K562 (cell line): ENCODE measurements at regions not wholly inside any gene's neighbourhood (a gene's known extent, or its start where the extent isn't known, plus 50 kb on each side); places are given as distances from the start of the nearest gene placed in this dataset.

Experiments used
- ATAC-seq: fragments of 200-7000 bp; cut with Tn5 transposase; 3 replicates; pipeline ENCODE4 v1.9.1; 2020; ENCODE audit warnings: moderate library complexity
- BruUV-seq: library from RNA; stranded (reverse); fragments of 400-500 nt; replicated peaks from 2 replicates; lab custom pipeline; 2021; lab: Mats Ljungman, UMichigan
- CTCF ChIA-PET: fragments of 300-600 bp; formaldehyde crosslinking; extraction: SDS; loops from one replicate; lab custom pipeline; 2021; ENCODE audit warnings: low intra/inter-chr PET ratio; lab: Yijun Ruan, JAX
- POLR2A ChIA-PET: fragments of 300-600, 350-650 bp; sonication (Branson Sonifier 250); formaldehyde crosslinking; extraction: SDS; loops from one replicate; lab custom pipeline; 2021; ENCODE audit warnings: antibody characterized with exemption, inconsistent platforms; lab: Yijun Ruan, JAX
- DNase-seq, 4 experiments: peaks; one replicate each; pipeline versions ENCODE4 v3.0.0 to v3.0.0-alpha.2; 2011 to 2018; ENCODE audit warnings: low spot score in 3 of 4, mixed read lengths in 3 of 4; ENCODE audit errors: extremely low read depth in 1 of 4
- FAIRE-seq: peaks from 2 replicates; lab custom pipeline; 2011; peaks lifted over from hg19 to GRCh38; lab: Jason Lieb, UNC
- H2AFZ ChIP-seq: 2 replicates; pipeline ENCODE4 v1.6.0; 2011; ENCODE audit warnings: low read depth, low read length, control low read depth, inconsistent platforms
- H3K27ac ChIP-seq: fragments of 200-600 bp; 3 replicates; pipeline ENCODE4 v1.8.0; 2011; ENCODE audit warnings: low read depth, mild to moderate bottlenecking, control low read depth, inconsistent platforms, low read length, moderate library complexity, mixed read lengths; ENCODE audit errors: extremely low read depth
- H3K27me3 ChIP-seq, 2 experiments: fragments of 300-600 bp in 1 of 2; 2 replicates in 1 of 2; 3 replicates in 1 of 2; pipeline versions ENCODE4 v1.6.0 to v1.8.0; 2011; ENCODE audit warnings: inconsistent platforms in 2 of 2, low read length in 2 of 2, mild to moderate bottlenecking in 1 of 2, mixed read lengths in 1 of 2, moderate library complexity in 1 of 2; ENCODE audit not compliant: control insufficient read depth in 2 of 2, insufficient read depth in 2 of 2
- H3K36me3 ChIP-seq: fragments of 300-600 bp; 3 replicates; pipeline ENCODE4 v1.8.0; 2011; ENCODE audit warnings: mild to moderate bottlenecking, low read length, inconsistent platforms; ENCODE audit not compliant: control insufficient read depth, insufficient read depth
- H3K4me1 ChIP-seq, 2 experiments: fragments of 200-600 bp in 1 of 2; replicated peaks in 1 of 2; 2 replicates in 1 of 2; 3 replicates in 1 of 2; pipeline versions ENCODE4 v1.5.1 to v1.8.0; 2011; ENCODE audit warnings: inconsistent platforms in 2 of 2, low read length in 2 of 2, mild to moderate bottlenecking in 1 of 2, mixed read lengths in 1 of 2, moderate library complexity in 1 of 2; ENCODE audit not compliant: control insufficient read depth in 2 of 2, insufficient read depth in 2 of 2
- H3K4me2 ChIP-seq: 2 replicates; pipeline ENCODE4 v1.6.1; 2011; ENCODE audit warnings: low read length, control low read depth, inconsistent platforms, mixed read lengths; ENCODE audit not compliant: insufficient read depth
- H3K4me3 ChIP-seq: fragments of 200-600 bp; sonication (generic), shearing (Covaris generic); 2 replicates; pipeline ENCODE4 v1.5.1; 2016; ENCODE audit warnings: control low read depth, inconsistent platforms
- H3K79me2 ChIP-seq: fragments of 200-600 bp; 3 replicates; pipeline ENCODE4 v1.8.0; 2011; ENCODE audit warnings: low read length, inconsistent platforms; ENCODE audit not compliant: control insufficient read depth, insufficient read depth
- H3K9ac ChIP-seq, 2 experiments: 2 replicates each; pipeline versions ENCODE4 v1.6.0 to v1.6.1; 2011; ENCODE audit warnings: low read depth in 2 of 2, low read length in 2 of 2, control low read depth in 1 of 2, inconsistent platforms in 1 of 2, mild to moderate bottlenecking in 1 of 2, mixed read lengths in 1 of 2; ENCODE audit not compliant: insufficient read depth in 1 of 2
- H3K9me1 ChIP-seq: one replicate; pipeline ENCODE4 v1.6.0; 2011; ENCODE audit warnings: inconsistent platforms, mild to moderate bottlenecking, low read length, moderate library complexity; ENCODE audit not compliant: control insufficient read depth, insufficient read depth
- H3K9me3 ChIP-seq: replicated peaks from 2 replicates; pipeline ENCODE4 v1.5.1; 2011; ENCODE audit warnings: low read depth, low read length, inconsistent platforms; ENCODE audit not compliant: control insufficient read depth, insufficient read depth
- H4K20me1 ChIP-seq: replicated peaks from 2 replicates; pipeline ENCODE4 v1.6.1; 2011; ENCODE audit warnings: low read length, inconsistent platforms, mixed read lengths; ENCODE audit not compliant: control insufficient read depth, insufficient read depth
- CTBP1 ChIP-seq: fragments of 450-650 bp; IDR thresholded peaks from 2 replicates; pipeline ENCODE4 v1.6.1; 2016; ENCODE audit warnings: borderline replicate concordance
- ETS2 ChIP-seq: IDR thresholded peaks from 2 replicates; pipeline ENCODE4 v1.6.1; 2016; ENCODE audit warnings: borderline replicate concordance, missing genetic modification characterization, mild to moderate bottlenecking, moderate library complexity, missing compliant biosample characterization; ENCODE audit not compliant: poor library complexity, severe bottlenecking
- IRF1 ChIP-seq: sonication (generic); formaldehyde crosslinking; IDR thresholded peaks from 2 replicates; pipeline ENCODE4 v1.8.0; 2022; ENCODE audit warnings: missing genetic modification reagents, mild to moderate bottlenecking, borderline replicate concordance
- L3MBTL2 ChIP-seq: fragments of 450-650 bp; IDR thresholded peaks from 2 replicates; pipeline ENCODE4 v1.6.1; 2016; ENCODE audit warnings: mild to moderate bottlenecking, moderate library complexity
- MLX ChIP-seq, 2 experiments: fragments of 450-650 bp in 1 of 2; sonication (generic) in 1 of 2; formaldehyde crosslinking; conservative IDR thresholded peaks; 2 replicates each; pipeline versions ENCODE4 v1.4.0 to v1.8.1; 2020 to 2022; ENCODE audit warnings: mild to moderate bottlenecking in 1 of 2, missing genetic modification reagents in 1 of 2
- ZNF311 ChIP-seq: fragments of 250-450 bp; sonication (Bioruptor Pico); IDR thresholded peaks from 2 replicates; pipeline ENCODE4 v1.4.0; 2020; ENCODE audit warnings: mild to moderate bottlenecking, moderate library complexity
- ZNF436 ChIP-seq: fragments of 250-450, 450-650 bp; sonication (Bioruptor Pico); formaldehyde crosslinking; IDR thresholded peaks from 2 replicates; pipeline ENCODE4 v1.7.0; 2020; ENCODE audit warnings: mild to moderate bottlenecking
- ZNF778 ChIP-seq: fragments of 450-650 bp; formaldehyde crosslinking; IDR thresholded peaks from 2 replicates; pipeline ENCODE4 v1.4.0; 2020; ENCODE audit warnings: mild to moderate bottlenecking, moderate library complexity
- ZNF780A ChIP-seq: fragments of 250-450 bp; sonication (Bioruptor Pico); IDR thresholded peaks from 2 replicates; pipeline ENCODE4 v1.5.0; 2021; ENCODE audit warnings: mild to moderate bottlenecking
- WGBS: fragments of 100-300 bp; shearing (Covaris generic); methylation state at CpG from one replicate; pipeline ENCODE4 v1.1.6; 2016; ENCODE audit warnings: low coverage, mixed read lengths; ENCODE audit not compliant: insufficient coverage; ENCODE audit errors: missing lambda C conversion rate; 5-methylcytosine and 5-hydroxymethylcytosine counted together
- in situ Hi-C: fragments of 300-500 bp; cut with MboI; formaldehyde crosslinking; loops from 4 replicates; pipeline ENCODE4 v1.15.0; 2018; ENCODE audit warnings: inconsistent platforms, mixed read lengths
- intact Hi-C: fragments of 100-400 bp; cut with micrococcal nuclease; formaldehyde crosslinking; loops from 2 replicates; pipeline ENCODE4 v1.14.2; 2022

- no peaks in the 10 kb centered on the region; a peak in 3 of 5 replicates for H3K4me1 ChIP-seq
- H2AFZ ChIP-seq, result no peak overlapping the region
- no peak for TF ChIP-seq ZNF311
- TF ChIP-seq CTBP1, result no peak
- no peak for TF ChIP-seq L3MBTL2
- TF ChIP-seq ZNF780A, result no peak
- TF ChIP-seq IRF1 (CRISPR knock-in tag), result no peak
- no peak for TF ChIP-seq ETS2 (tag)
- TF ChIP-seq ZNF778 (CRISPR knock-in tag), result no peak
- no peak for TF ChIP-seq ZNF436 (CRISPR knock-in tag)
- TF ChIP-seq MLX (CRISPR knock-in tag; conservative IDR thresholded peaks at IDR 0.05), result no peak
- no peaks in the 10 kb centered on the region for H3K9me1 ChIP-seq
- H3K36me3 ChIP-seq, result no peaks in the 10 kb centered on the region
- POLR2A ChIA-PET, result interaction anchor here (0.6 kb wide), 1 partner anchor 51 kb away, joined by 3 read pairs; no protein-coding TSS in a partner anchor
- ATAC-seq (no peak), DNase-seq (no peak), FAIRE-seq (no peak)
- H3K4me2 ChIP-seq, result no peak overlapping the region
- no peaks in the 10 kb centered on the region for H3K79me2 ChIP-seq
- CTCF ChIA-PET, result no interaction called here
- intact Hi-C loops, result no loop called here
- no peaks in the 10 kb centered on the region for H4K20me1 ChIP-seq
- 81% methylated on average over 2 of the region's 2 CpGs for WGBS
- H3K9me3 ChIP-seq, result no peaks in the 10 kb centered on the region
- in situ Hi-C loops, result no loop called here
- BruUV-seq, result no TSS peak
- no peak overlapping the region for H3K4me3 ChIP-seq
- no peaks in the 10 kb centered on the region for H3K27me3 ChIP-seq
- no peak overlapping the region for H3K9ac ChIP-seq
- H3K27ac ChIP-seq, result no peak overlapping the region
These were observed 123.1 kb downstream of the ATXN3L start for GRCh38 chrX:13196782-13197181.
